ENCODE measurements at regions not wholly inside any gene's neighbourhood (a gene's known extent, or its start where the extent isn't known, plus 50 kb on each side); places are given as distances from the start of the nearest gene placed in this dataset.

GRCh38 chr4:180770265-180770664, 1472.9 kb upstream of the TENM3 start:
- TF ChIP-seq POLR2A (IDR thresholded peaks at IDR 0.05) (no peak), CTCF (IDR thresholded peaks at IDR 0.05) (no peak)

All from heart left ventricle (tissue), 13 donors.